A549 (cell line): ENCODE measurements at regions not wholly inside any gene's neighbourhood (a gene's known extent, or its start where the extent isn't known, plus 50 kb on each side); places are given as distances from the start of the nearest gene placed in this dataset.

Experiments
- ATAC-seq, 2 experiments: fragments of 200-7000 bp in 1 of 2; fragments of >200 bp in 1 of 2; cut with Nextera tagmentation in 1 of 2; cut with Tn5 transposase in 1 of 2; 3 replicates each; pipeline versions ENCODE4 v1.8.0 to v1.9.1; 2018 to 2020; ENCODE audit warnings: mild to moderate bottlenecking in 1 of 2, moderate library complexity in 1 of 2
- CTCF ChIA-PET: fragments of 300-600 bp; sonication (Branson Sonifier 250); formaldehyde crosslinking; extraction: SDS; loops from one replicate; lab custom pipeline; 2021; ENCODE audit warnings: antibody characterized with exemption, inconsistent platforms; lab: Yijun Ruan, JAX
- POLR2A ChIA-PET: fragments of 350-600 bp; formaldehyde crosslinking; extraction: SDS; loops from one replicate; lab custom pipeline; 2021; ENCODE audit warnings: antibody characterized with exemption, inconsistent platforms; lab: Yijun Ruan, JAX
- DNase-seq, 2 experiments: peaks; one replicate each; pipeline versions ENCODE4 v3.0.0 to v3.0.0-alpha.2; 2011 to 2016; ENCODE audit warnings: low read depth in 1 of 2, low spot score in 1 of 2
- FAIRE-seq: peaks from 2 replicates; lab custom pipeline; 2011; peaks lifted over from hg19 to GRCh38; lab: Jason Lieb, UNC
- H3K27ac ChIP-seq, 2 experiments: fragments of >200 bp; sonication (Bioruptor Twin); formaldehyde crosslinking; 3 replicates each; pipeline ENCODE4 v1.5.1; 2016 to 2017
- H3K4me1 ChIP-seq: fragments of >200 bp; sonication (Bioruptor Twin); formaldehyde crosslinking; 3 replicates; pipeline ENCODE4 v1.6.1; 2016
- H3K4me2 ChIP-seq: fragments of >200 bp; sonication (Bioruptor Twin); formaldehyde crosslinking; 3 replicates; pipeline ENCODE4 v1.6.1; 2016
- H3K4me3 ChIP-seq: fragments of >200 bp; sonication (Bioruptor Twin); formaldehyde crosslinking; 3 replicates; pipeline ENCODE4 v1.5.1; 2016
- H3K9me3 ChIP-seq: fragments of >200 bp; sonication (Bioruptor Twin); formaldehyde crosslinking; 3 replicates; pipeline ENCODE4 v1.6.1; 2016
- BHLHE40 ChIP-seq: IDR thresholded peaks from 2 replicates; pipeline ENCODE4 v1.6.1; 2012; ENCODE audit warnings: low read depth, low read length, inconsistent platforms
- CBX2 ChIP-seq: fragments of 200-600 bp; sonication (generic); IDR thresholded peaks from 2 replicates; pipeline ENCODE4 v1.6.1; 2016; ENCODE audit warnings: low read depth, mild to moderate bottlenecking, borderline replicate concordance
- CBX8 ChIP-seq: fragments of 200-600 bp; sonication (generic); IDR thresholded peaks from 2 replicates; pipeline ENCODE4 v1.6.1; 2016
- FOSB ChIP-seq: fragments of 250-450 bp; sonication (Bioruptor Pico); IDR thresholded peaks from 2 replicates; pipeline ENCODE4 v1.5.0; 2020; ENCODE audit warnings: mild to moderate bottlenecking, moderate library complexity
- FOSL2 ChIP-seq, 2 experiments: fragments of 450-650 bp in 1 of 2; fragments of >200 bp in 1 of 2; sonication (Bioruptor Twin) in 1 of 2; formaldehyde crosslinking; IDR thresholded peaks; 2 replicates each; pipeline versions ENCODE4 v1.5.0 to v1.6.1; 2016 to 2020; ENCODE audit warnings: mild to moderate bottlenecking in 1 of 2, moderate library complexity in 1 of 2
- HDAC2 ChIP-seq: fragments of 200-600 bp; sonication (generic); IDR thresholded peaks from 2 replicates; pipeline ENCODE4 v1.6.1; 2016
- HOXA7 ChIP-seq: fragments of 250-450 bp; sonication (Bioruptor Pico); IDR thresholded peaks from 2 replicates; pipeline ENCODE4 v1.5.0; 2020; ENCODE audit warnings: mild to moderate bottlenecking, moderate library complexity
- JUNB ChIP-seq: fragments of >200 bp; sonication (Bioruptor Twin); formaldehyde crosslinking; IDR thresholded peaks from 2 replicates; pipeline ENCODE4 v1.6.1; 2016
- MAFK ChIP-seq: fragments of 450-650 bp; IDR thresholded peaks from 2 replicates; pipeline ENCODE4 v1.6.1; 2014; ENCODE audit not compliant: partially characterized antibody
- MYC ChIP-seq: IDR thresholded peaks from 2 replicates; pipeline ENCODE4 v1.6.1; 2012; ENCODE audit warnings: mild to moderate bottlenecking, inconsistent platforms, low read length, improper control_type of control experiment, borderline replicate concordance
- NFE2L2 ChIP-seq: fragments of 150-350 bp; conservative IDR thresholded peaks from 2 replicates; pipeline ENCODE4 v1.6.1; 2014; ENCODE audit warnings: low read length
- POLR2AphosphoS2 ChIP-seq: conservative IDR thresholded peaks from 2 replicates; pipeline ENCODE4 v1.6.1; 2012; ENCODE audit warnings: low read length, improper control_type of control experiment, inconsistent platforms
- RAD21 ChIP-seq, 2 experiments: fragments of >200 bp in 1 of 2; sonication (Bioruptor Twin) in 1 of 2; formaldehyde crosslinking in 1 of 2; IDR thresholded peaks in 1 of 2; conservative IDR thresholded peaks in 1 of 2; 2 replicates in 1 of 2; 3 replicates in 1 of 2; pipeline ENCODE4 v1.6.1; 2012 to 2018; ENCODE audit warnings: inconsistent platforms in 1 of 2
- RARB ChIP-seq: fragments of 250-450 bp; sonication (Bioruptor Pico); IDR thresholded peaks from 2 replicates; pipeline ENCODE4 v1.8.0; 2021; ENCODE audit warnings: mild to moderate bottlenecking, moderate library complexity
- RCOR1 ChIP-seq: fragments of 150-350 bp; IDR thresholded peaks from 2 replicates; pipeline ENCODE4 v1.6.1; 2014; ENCODE audit warnings: antibody characterized with exemption, low read length, low read depth
- RFX5 ChIP-seq: fragments of 450-650 bp; IDR thresholded peaks from 2 replicates; pipeline ENCODE4 v1.7.1; 2014; ENCODE audit warnings: antibody characterized with exemption, mild to moderate bottlenecking, moderate library complexity
- SMC3 ChIP-seq: fragments of >200 bp; sonication (Bioruptor Twin); formaldehyde crosslinking; IDR thresholded peaks from 3 replicates; pipeline ENCODE4 v1.6.1; 2018; ENCODE audit warnings: inconsistent platforms
- TFCP2L1 ChIP-seq: fragments of 250-450 bp; sonication (Bioruptor Pico); IDR thresholded peaks from 2 replicates; pipeline ENCODE4 v1.5.0; 2021; ENCODE audit warnings: mild to moderate bottlenecking
- TP53 ChIP-seq: fragments of 250-450 bp; sonication (Bioruptor Pico); IDR thresholded peaks from 2 replicates; pipeline ENCODE4 v1.5.0; 2021; ENCODE audit warnings: mild to moderate bottlenecking, moderate library complexity
- ZFP36 ChIP-seq: fragments of 450-650 bp; IDR thresholded peaks from 2 replicates; pipeline ENCODE4 v1.6.1; 2014; ENCODE audit warnings: borderline replicate concordance; ENCODE audit not compliant: partially characterized antibody
- ZNF302 ChIP-seq: fragments of 250-450 bp; sonication (Bioruptor Pico); IDR thresholded peaks from 2 replicates; pipeline ENCODE4 v1.9.0; 2021; ENCODE audit warnings: inconsistent platforms, mild to moderate bottlenecking, moderate library complexity
- WGBS: methylation state at CpG from one replicate; pipeline ENCODE4 v1.1.6; 2017; ENCODE audit errors: missing lambda C conversion rate; 5-methylcytosine and 5-hydroxymethylcytosine counted together
- TF ChIP-seq, protein P1 (sequence below): IDR thresholded peaks from 2 replicates; pipeline ENCODE4 v1.6.1; 2012
- TF ChIP-seq, protein P2 (sequence below): fragments of 150-350 bp; IDR thresholded peaks from 2 replicates; pipeline ENCODE4 v1.6.1; 2014; ENCODE audit warnings: low read depth, mild to moderate bottlenecking, low read length
- TF ChIP-seq, protein P3 (sequence below): fragments of 450-650 bp; IDR thresholded peaks from 2 replicates; pipeline ENCODE4 v1.6.1; 2014; ENCODE audit warnings: antibody characterized with exemption
- TF ChIP-seq, protein P4 (sequence below): fragments of >200 bp; sonication (Bioruptor Twin); formaldehyde crosslinking; IDR thresholded peaks from 3 replicates; pipeline ENCODE4 v1.5.1; 2016
- TF ChIP-seq, protein P5 (sequence below): fragments of >200 bp; sonication (Bioruptor Twin); formaldehyde crosslinking; IDR thresholded peaks from 2 replicates; pipeline ENCODE4 v1.6.1; 2016
- TF ChIP-seq, protein P6 (sequence below): IDR thresholded peaks from 2 replicates; pipeline ENCODE4 v1.6.1; 2012; ENCODE audit warnings: low read depth, borderline replicate concordance

DNA sequence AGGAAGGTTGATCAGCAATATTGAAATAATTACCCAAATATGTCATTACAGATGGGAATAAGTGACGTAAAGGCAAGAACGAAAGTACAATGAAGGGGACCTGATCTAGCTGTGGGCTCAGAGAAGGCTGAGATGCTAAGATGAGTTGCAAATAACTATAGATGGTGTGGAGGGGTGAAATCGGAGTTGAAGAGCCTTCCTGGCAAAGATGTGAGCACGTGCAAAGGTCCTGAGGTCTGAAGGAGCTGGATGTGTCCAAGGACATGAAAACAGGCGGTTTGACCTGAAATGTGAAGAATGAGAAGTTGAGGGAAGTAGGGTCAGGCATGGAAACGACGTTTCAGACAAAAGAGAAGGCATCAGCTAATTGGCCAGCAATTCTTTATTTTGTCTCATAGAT, 61.6 kb upstream of the SLC45A1 start:
- 92% methylated on average over 7 of the region's 7 CpGs for WGBS
- TF ChIP-seq HOXA7 (CRISPR knock-in tag) (no peak), ZNF302 (no peak)
- Histone ChIP-seq H3K9me3 (no peaks in the 10 kb centered on the region), H3K4me1 (peaks cover 34% of the 10 kb centered on the region), H3K27ac (peak overlapping the region; percentile 1 to 79; a peak in 1 of 6 replicates), H3K4me3 (no peak overlapping the region), H3K4me2 (no peak overlapping the region)
- CTCF ChIA-PET = interaction anchor here (1.0 kb wide), 1 partner anchor 59 kb away, joined by 3 read pairs; no protein-coding TSS in a partner anchor
- POLR2A ChIA-PET = no interaction called here
- no peak for ATAC-seq
- no peak for FAIRE-seq
- DNase-seq = no peak

DNA sequence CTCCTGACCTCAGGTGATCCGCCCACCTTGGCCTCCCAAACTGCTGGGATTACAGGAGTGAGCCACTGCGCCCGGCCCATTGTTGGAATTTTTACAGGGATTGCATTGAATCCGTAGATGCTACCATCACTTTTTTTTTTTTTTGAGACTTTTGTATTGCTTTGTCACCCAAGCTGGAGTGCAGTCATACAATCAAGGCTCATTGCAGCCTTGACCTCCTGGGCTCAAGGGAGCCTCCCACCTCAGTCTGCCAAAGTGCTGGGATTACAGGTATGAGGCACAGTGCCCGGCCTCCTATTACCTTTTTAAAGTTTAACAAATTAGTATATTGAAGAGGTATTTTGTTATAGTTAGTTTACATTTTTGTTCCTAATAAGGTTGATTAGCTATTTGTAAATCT, 62.2 kb upstream of the SLC45A1 start:
- H3K4me3 ChIP-seq = no peak overlapping the region
- WGBS = 88% methylated on average over 5 of the region's 5 CpGs
- CTCF ChIA-PET = interaction anchor here (0.6 to 1.3 kb wide), 2 partner anchors 9 to 18 kb away, joined by 3 read pairs; no protein-coding TSS in a partner anchor
- DNase-seq (no peak), FAIRE-seq (no peak), ATAC-seq (no peak)
- H3K27ac ChIP-seq = peak overlapping the region; percentile 41 to 79; a peak in 1 of 6 replicates
- POLR2A ChIA-PET = no interaction called here
- H3K9me3 ChIP-seq = no peaks in the 10 kb centered on the region
- H3K4me1 ChIP-seq = peaks cover 31% of the 10 kb centered on the region
- TF ChIP-seq JUNB (no peak), ZFP36 (no peak), TFCP2L1 (CRISPR knock-in tag) (no peak), RCOR1 (no peak), FOSL2 (IDR thresholded peaks at IDR 0.05) (no peak), FOSL2 (CRISPR knock-in tag; IDR thresholded peaks at IDR 0.05) (no peak), NFE2L2 (no peak), TP53 (CRISPR knock-in tag) (no peak)
- TF ChIP-seq, protein P1, sequence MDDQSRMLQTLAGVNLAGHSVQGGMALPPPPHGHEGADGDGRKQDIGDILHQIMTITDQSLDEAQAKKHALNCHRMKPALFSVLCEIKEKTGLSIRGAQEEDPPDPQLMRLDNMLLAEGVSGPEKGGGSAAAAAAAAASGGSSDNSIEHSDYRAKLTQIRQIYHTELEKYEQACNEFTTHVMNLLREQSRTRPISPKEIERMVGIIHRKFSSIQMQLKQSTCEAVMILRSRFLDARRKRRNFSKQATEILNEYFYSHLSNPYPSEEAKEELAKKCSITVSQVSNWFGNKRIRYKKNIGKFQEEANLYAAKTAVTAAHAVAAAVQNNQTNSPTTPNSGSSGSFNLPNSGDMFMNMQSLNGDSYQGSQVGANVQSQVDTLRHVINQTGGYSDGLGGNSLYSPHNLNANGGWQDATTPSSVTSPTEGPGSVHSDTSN = no peak
- TF ChIP-seq, protein P2, sequence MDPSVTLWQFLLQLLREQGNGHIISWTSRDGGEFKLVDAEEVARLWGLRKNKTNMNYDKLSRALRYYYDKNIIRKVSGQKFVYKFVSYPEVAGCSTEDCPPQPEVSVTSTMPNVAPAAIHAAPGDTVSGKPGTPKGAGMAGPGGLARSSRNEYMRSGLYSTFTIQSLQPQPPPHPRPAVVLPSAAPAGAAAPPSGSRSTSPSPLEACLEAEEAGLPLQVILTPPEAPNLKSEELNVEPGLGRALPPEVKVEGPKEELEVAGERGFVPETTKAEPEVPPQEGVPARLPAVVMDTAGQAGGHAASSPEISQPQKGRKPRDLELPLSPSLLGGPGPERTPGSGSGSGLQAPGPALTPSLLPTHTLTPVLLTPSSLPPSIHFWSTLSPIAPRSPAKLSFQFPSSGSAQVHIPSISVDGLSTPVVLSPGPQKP = no peak
- TF ChIP-seq, protein P3, sequence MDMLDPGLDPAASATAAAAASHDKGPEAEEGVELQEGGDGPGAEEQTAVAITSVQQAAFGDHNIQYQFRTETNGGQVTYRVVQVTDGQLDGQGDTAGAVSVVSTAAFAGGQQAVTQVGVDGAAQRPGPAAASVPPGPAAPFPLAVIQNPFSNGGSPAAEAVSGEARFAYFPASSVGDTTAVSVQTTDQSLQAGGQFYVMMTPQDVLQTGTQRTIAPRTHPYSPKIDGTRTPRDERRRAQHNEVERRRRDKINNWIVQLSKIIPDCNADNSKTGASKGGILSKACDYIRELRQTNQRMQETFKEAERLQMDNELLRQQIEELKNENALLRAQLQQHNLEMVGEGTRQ = no peak
- no peak overlapping the region for H3K4me2 ChIP-seq

DNA sequence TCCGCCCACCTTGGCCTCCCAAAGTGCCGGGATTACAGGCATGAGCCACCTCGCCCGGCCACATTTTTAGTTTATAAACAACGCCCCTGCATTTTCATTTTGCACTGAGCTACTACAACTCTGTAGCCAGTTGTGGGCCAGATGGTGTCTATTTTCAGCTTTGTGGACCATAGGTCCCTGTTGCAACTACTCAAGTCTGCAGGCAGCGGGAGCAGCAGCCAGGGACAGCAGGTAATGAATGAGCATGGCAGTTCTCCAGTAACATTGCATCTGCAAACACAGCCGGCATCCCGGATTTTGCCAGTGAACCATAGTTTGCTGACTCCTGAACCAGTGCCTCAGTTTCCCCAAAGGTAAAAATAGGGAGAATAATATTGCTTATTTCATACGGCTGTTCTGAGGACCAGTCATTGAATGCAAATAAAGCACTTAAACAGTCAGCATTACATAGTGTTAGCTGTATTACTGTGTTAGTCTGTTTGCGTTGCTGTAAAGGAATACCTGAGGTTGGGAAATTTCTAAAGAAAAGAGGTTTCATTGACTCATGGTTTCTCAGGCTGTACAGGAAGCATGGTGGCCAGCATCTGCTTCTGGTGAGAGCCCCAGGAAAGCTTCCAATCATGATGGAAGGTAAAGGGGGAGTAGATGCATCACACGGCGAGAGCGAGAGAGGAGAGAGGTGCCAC, 65.5 kb upstream of the SLC45A1 start:
- FAIRE-seq (no peak), ATAC-seq (no peak), DNase-seq (no peak)
- Histone ChIP-seq H3K27ac (no peak overlapping the region; a peak in 1 of 6 replicates), H3K4me3 (no peak overlapping the region), H3K9me3 (no peaks in the 10 kb centered on the region), H3K4me2 (no peak overlapping the region), H3K4me1 (peaks cover 11% of the 10 kb centered on the region)
- no peak for TF ChIP-seq FOSB (CRISPR knock-in tag)
- TF ChIP-seq, protein P4, sequence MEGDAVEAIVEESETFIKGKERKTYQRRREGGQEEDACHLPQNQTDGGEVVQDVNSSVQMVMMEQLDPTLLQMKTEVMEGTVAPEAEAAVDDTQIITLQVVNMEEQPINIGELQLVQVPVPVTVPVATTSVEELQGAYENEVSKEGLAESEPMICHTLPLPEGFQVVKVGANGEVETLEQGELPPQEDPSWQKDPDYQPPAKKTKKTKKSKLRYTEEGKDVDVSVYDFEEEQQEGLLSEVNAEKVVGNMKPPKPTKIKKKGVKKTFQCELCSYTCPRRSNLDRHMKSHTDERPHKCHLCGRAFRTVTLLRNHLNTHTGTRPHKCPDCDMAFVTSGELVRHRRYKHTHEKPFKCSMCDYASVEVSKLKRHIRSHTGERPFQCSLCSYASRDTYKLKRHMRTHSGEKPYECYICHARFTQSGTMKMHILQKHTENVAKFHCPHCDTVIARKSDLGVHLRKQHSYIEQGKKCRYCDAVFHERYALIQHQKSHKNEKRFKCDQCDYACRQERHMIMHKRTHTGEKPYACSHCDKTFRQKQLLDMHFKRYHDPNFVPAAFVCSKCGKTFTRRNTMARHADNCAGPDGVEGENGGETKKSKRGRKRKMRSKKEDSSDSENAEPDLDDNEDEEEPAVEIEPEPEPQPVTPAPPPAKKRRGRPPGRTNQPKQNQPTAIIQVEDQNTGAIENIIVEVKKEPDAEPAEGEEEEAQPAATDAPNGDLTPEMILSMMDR = no peak
- TF ChIP-seq MAFK = no peak
- no peak for TF ChIP-seq HDAC2
- TF ChIP-seq RARB (CRISPR knock-in tag) = no peak
- TF ChIP-seq CBX8 = no peak
- TF ChIP-seq, protein P5, sequence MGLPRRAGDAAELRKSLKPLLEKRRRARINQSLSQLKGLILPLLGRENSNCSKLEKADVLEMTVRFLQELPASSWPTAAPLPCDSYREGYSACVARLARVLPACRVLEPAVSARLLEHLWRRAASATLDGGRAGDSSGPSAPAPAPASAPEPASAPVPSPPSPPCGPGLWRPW = no peak
- no peak for TF ChIP-seq SMC3
- TF ChIP-seq ZFP36 = no peak
- TF ChIP-seq RAD21 (conservative IDR thresholded peaks at IDR 0.05 in 1 of 2, IDR thresholded peaks at IDR 0.05 in 1 of 2) = no peak
- no peak for TF ChIP-seq MYC
- TF ChIP-seq, protein P6, sequence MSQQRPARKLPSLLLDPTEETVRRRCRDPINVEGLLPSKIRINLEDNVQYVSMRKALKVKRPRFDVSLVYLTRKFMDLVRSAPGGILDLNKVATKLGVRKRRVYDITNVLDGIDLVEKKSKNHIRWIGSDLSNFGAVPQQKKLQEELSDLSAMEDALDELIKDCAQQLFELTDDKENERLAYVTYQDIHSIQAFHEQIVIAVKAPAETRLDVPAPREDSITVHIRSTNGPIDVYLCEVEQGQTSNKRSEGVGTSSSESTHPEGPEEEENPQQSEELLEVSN = no peak
- no peak for TF ChIP-seq POLR2AphosphoS2
- TF ChIP-seq CBX2 = no peak
- no peak for TF ChIP-seq BHLHE40
- no peak for TF ChIP-seq RFX5
- WGBS = 81% methylated on average over 13 of the region's 13 CpGs
- ChIA-PET POLR2A (no interaction called here), CTCF (no interaction called here)
